OCI-LY7 (cell line): ENCODE measurements at regions not wholly inside any gene's neighbourhood (a gene's known extent, or its start where the extent isn't known, plus 50 kb on each side); places are given as distances from the start of the nearest gene placed in this dataset.

Experiments
- BruUV-seq: library from RNA; stranded (reverse); fragments of 400-500 nt; replicated peaks from 2 replicates; lab custom pipeline; 2021; lab: Mats Ljungman, UMichigan
- CTCF ChIA-PET: fragments of 300-600 bp; sonication (Branson Sonifier 250); formaldehyde crosslinking; loops from one replicate; lab custom pipeline; 2022; ENCODE audit warnings: antibody characterized with exemption; ENCODE audit not compliant: unreplicated experiment; lab: Charles Lee
- POLR2A ChIA-PET: fragments of 300-600 bp; sonication (Branson Sonifier 250); formaldehyde crosslinking; loops from one replicate; lab custom pipeline; 2022; ENCODE audit warnings: antibody characterized with exemption; lab: Charles Lee
- DNase-seq: peaks from one replicate; pipeline ENCODE4 v3.0.0-alpha.2; 2015; ENCODE audit warnings: low spot score
- H2AFZ ChIP-seq: fragments of 200-600 bp; sonication (generic), shearing (Covaris generic); 2 replicates; pipeline ENCODE4 v1.6.1; 2014; ENCODE audit warnings: mild to moderate bottlenecking, antibody characterized with exemption, low read length, moderate library complexity
- H3K27ac ChIP-seq: fragments of 200-600 bp; sonication (generic); 2 replicates; pipeline ENCODE4 v1.5.1; 2014; ENCODE audit warnings: mixed run types, low read depth, mild to moderate bottlenecking, moderate library complexity, low read length, inconsistent platforms; ENCODE audit not compliant: poor library complexity, severe bottlenecking
- H3K36me3 ChIP-seq: fragments of 200-600 bp; sonication (generic); 2 replicates; pipeline ENCODE4 v1.6.1; 2014; ENCODE audit warnings: mild to moderate bottlenecking, antibody characterized with exemption, low read length, moderate library complexity, mixed read lengths; ENCODE audit not compliant: insufficient read depth
- H3K4me1 ChIP-seq: fragments of 200-600 bp; sonication (generic); 2 replicates; pipeline ENCODE4 v1.5.1; 2014; ENCODE audit warnings: mild to moderate bottlenecking, low read length; ENCODE audit not compliant: insufficient read depth, poor library complexity, severe bottlenecking
- H3K4me2 ChIP-seq: fragments of 200-600 bp; sonication (generic); 2 replicates; pipeline ENCODE4 v1.6.1; 2014; ENCODE audit warnings: mild to moderate bottlenecking, low read length
- H3K4me3 ChIP-seq: fragments of 200-600 bp; sonication (generic); 2 replicates; pipeline ENCODE4 v1.5.1; 2014; ENCODE audit warnings: mild to moderate bottlenecking, low read depth, low read length; ENCODE audit not compliant: poor library complexity, severe bottlenecking
- H3K79me2 ChIP-seq: fragments of 200-600 bp; sonication (generic); 2 replicates; pipeline ENCODE4 v1.6.1; 2016; ENCODE audit warnings: low read depth, mild to moderate bottlenecking, low read length, moderate library complexity, mixed read lengths; ENCODE audit not compliant: insufficient read depth
- H3K9me2 ChIP-seq: fragments of 200-600 bp; sonication (generic); 2 replicates; pipeline ENCODE4 v1.6.1; 2016; ENCODE audit warnings: mild to moderate bottlenecking, low read length, mixed read lengths; ENCODE audit not compliant: insufficient read depth
- H3K9me3 ChIP-seq: fragments of 200-600 bp; sonication (generic); 2 replicates; pipeline ENCODE4 v1.6.1; 2014; ENCODE audit warnings: mild to moderate bottlenecking, mixed run types, low read length, mixed read lengths
- H4K20me1 ChIP-seq: fragments of 200-600 bp; sonication (generic); 2 replicates; pipeline ENCODE4 v1.6.1; 2014; ENCODE audit warnings: mild to moderate bottlenecking, antibody characterized with exemption, low read length, moderate library complexity, mixed read lengths; ENCODE audit not compliant: insufficient read depth
- EZH2phosphoT487 ChIP-seq: fragments of 200-600 bp; sonication (generic); IDR thresholded peaks from 2 replicates; pipeline ENCODE4 v1.6.1; 2018; ENCODE audit warnings: low read depth, borderline replicate concordance, mild to moderate bottlenecking, mixed run types, antibody characterized with exemption, low read length, moderate library complexity, mixed read lengths
- intact Hi-C: fragments of 100-400 bp; cut with micrococcal nuclease; formaldehyde crosslinking; loops from one replicate; pipeline ENCODE4 v1.10.0; 2022; ENCODE audit not compliant: unreplicated experiment
- TF ChIP-seq, protein P1 (sequence below): fragments of 200-600 bp; sonication (generic); conservative IDR thresholded peaks from 2 replicates; pipeline ENCODE4 v1.5.1; 2014; ENCODE audit warnings: mild to moderate bottlenecking, antibody characterized with exemption, low read length, moderate library complexity, mixed read lengths

DNA sequence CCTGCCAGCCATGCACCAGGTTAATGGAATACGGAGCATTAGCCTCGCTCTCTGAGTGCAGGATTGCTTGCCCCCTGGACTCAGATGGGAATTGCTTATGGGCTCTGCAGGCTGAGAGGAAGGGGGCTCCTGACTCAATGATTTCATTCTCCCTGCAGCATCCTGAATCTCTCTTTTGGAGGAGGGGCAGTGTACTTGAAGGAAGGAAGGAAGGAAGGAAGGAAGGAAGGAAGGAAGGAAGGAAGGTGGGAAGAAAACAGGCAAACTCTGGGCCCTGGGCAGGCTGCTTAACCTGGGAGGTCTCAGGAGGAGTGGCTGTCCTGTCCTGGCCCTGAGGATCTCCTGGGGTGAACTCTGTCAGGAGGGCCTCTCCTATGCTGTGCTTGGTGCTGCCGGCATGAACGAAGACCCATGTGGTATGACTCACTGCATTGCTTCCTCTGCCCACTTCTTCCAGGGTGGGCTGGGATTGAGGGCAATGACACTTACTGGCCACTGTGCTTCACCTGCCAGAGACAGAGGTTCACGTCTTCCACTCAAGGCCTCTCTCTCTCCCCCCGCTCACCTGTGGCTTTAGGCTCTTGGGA lies 257.1 kb upstream of the CSF3R start:
- Histone ChIP-seq H3K36me3 (no peaks in the 10 kb centered on the region), H3K4me1 (no peaks in the 10 kb centered on the region), H4K20me1 (no peaks in the 10 kb centered on the region), H3K4me3 (no peak overlapping the region), H3K4me2 (no peak overlapping the region), H2AFZ (no peak overlapping the region), H3K9me2 (no peaks in the 10 kb centered on the region), H3K9me3 (0 out of 2 replicates have a peak, but pooled peaks cover 4% of the 10 kb centered on the region), H3K79me2 (no peaks in the 10 kb centered on the region), H3K27ac (no peak overlapping the region)
- BruUV-seq, result no TSS peak
- no peak for DNase-seq
- POLR2A ChIA-PET, result no interaction called here
- CTCF ChIA-PET, result no interaction called here
- intact Hi-C loops, result no loop called here
- TF ChIP-seq, protein P1, sequence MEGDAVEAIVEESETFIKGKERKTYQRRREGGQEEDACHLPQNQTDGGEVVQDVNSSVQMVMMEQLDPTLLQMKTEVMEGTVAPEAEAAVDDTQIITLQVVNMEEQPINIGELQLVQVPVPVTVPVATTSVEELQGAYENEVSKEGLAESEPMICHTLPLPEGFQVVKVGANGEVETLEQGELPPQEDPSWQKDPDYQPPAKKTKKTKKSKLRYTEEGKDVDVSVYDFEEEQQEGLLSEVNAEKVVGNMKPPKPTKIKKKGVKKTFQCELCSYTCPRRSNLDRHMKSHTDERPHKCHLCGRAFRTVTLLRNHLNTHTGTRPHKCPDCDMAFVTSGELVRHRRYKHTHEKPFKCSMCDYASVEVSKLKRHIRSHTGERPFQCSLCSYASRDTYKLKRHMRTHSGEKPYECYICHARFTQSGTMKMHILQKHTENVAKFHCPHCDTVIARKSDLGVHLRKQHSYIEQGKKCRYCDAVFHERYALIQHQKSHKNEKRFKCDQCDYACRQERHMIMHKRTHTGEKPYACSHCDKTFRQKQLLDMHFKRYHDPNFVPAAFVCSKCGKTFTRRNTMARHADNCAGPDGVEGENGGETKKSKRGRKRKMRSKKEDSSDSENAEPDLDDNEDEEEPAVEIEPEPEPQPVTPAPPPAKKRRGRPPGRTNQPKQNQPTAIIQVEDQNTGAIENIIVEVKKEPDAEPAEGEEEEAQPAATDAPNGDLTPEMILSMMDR, result no peak
- TF ChIP-seq EZH2phosphoT487, result no peak

DNA sequence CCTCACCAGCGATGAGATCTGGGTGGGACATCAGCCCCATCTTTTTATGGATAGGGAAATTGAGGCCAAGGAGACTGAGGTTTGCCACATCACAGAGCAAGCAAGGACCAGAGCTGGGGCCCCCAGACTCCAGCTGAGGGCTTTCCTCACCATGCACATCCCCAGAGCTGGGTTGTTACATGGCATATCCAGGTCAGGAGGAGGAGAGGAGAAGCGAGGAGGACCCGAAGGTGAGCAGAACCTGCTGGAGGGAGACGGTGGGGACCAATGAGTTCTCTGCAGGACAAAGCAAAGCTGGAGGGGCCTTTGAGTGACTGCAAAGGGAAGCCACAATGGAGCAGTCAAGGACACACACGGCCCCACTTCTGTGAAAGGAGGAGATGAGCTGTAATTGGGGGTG lies 255.5 kb upstream of the CSF3R start:
- H4K20me1 ChIP-seq, result no peaks in the 10 kb centered on the region
- no peak overlapping the region for H2AFZ ChIP-seq
- BruUV-seq, result no TSS peak
- no peaks in the 10 kb centered on the region for H3K4me1 ChIP-seq
- ChIA-PET CTCF (no interaction called here), POLR2A (no interaction called here)
- no peaks in the 10 kb centered on the region for H3K36me3 ChIP-seq
- TF ChIP-seq, protein P1, result no peak
- TF ChIP-seq EZH2phosphoT487, result no peak
- no peaks in the 10 kb centered on the region for H3K9me2 ChIP-seq
- H3K4me2 ChIP-seq, result no peak overlapping the region
- H3K4me3 ChIP-seq, result no peak overlapping the region
- DNase-seq, result no peak
- intact Hi-C loops, result no loop called here
- H3K9me3 ChIP-seq, result 0 out of 2 replicates have a peak, but pooled peaks cover 4% of the 10 kb centered on the region
- H3K79me2 ChIP-seq, result no peaks in the 10 kb centered on the region
- H3K27ac ChIP-seq, result no peak overlapping the region

DNA sequence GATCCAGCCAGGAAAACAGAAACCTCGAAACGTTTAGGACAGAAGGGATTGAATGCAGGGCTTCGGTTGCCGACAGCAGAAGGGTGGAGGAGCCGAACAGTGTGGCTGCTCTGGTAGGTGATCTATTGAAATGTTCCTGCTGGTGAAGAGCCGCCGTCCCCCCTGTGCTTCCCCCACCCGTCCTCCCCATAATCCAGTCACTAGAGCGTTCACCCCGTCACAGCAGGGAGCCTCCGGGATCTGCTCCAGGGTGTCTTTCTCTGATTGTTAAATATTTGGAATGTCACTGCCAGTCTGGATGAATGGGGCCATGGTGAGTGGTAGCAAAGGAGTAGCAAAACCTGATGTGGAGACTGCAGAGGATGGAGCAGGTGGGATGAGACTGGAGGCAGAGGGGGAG lies 255.1 kb upstream of the CSF3R start:
- no peak for DNase-seq
- no peak overlapping the region for H3K27ac ChIP-seq
- intact Hi-C loops, result no loop called here

More for the DNA sequence above, 255.1 kb upstream of the CSF3R start:
- Histone ChIP-seq H3K9me2 (no peaks in the 10 kb centered on the region), H3K4me2 (no peak overlapping the region), H3K4me1 (no peaks in the 10 kb centered on the region), H4K20me1 (no peaks in the 10 kb centered on the region), H3K79me2 (no peaks in the 10 kb centered on the region), H3K4me3 (no peak overlapping the region), H2AFZ (no peak overlapping the region), H3K9me3 (0 out of 2 replicates have a peak, but pooled peaks cover 4% of the 10 kb centered on the region), H3K36me3 (no peaks in the 10 kb centered on the region)
- BruUV-seq, result no TSS peak
- TF ChIP-seq, protein P1, result no peak
- TF ChIP-seq EZH2phosphoT487, result no peak
- POLR2A ChIA-PET, result no interaction called here
- CTCF ChIA-PET, result no interaction called here
